HL-60 (cell line): ENCODE measurements at regions not wholly inside any gene's neighbourhood (a gene's known extent, or its start where the extent isn't known, plus 50 kb on each side); places are given as distances from the start of the nearest gene placed in this dataset.

ENCODE experiments used
- CTCF ChIP-seq: IDR thresholded peaks from one replicate; pipeline ENCODE4 v1.5.1; 2011; ENCODE audit warnings: low read length, control low read depth, inconsistent platforms; ENCODE audit not compliant: insufficient read depth
- REST ChIP-seq: IDR thresholded peaks from 2 replicates; pipeline ENCODE4 v1.6.1; 2012; ENCODE audit warnings: low read depth; ENCODE audit not compliant: insufficient replicate concordance

- TF ChIP-seq CTCF (no peak), REST (no peak)
These were observed 170.8 kb upstream of the FST start for GRCh38 chr5:53309653-53310052.
